Neuronal stem cell (in vitro differentiated cells): ENCODE measurements at regions not wholly inside any gene's neighbourhood (a gene's known extent, or its start where the extent isn't known, plus 50 kb on each side); places are given as distances from the start of the nearest gene placed in this dataset.

Experiments
- DNase-seq: peaks from one replicate; pipeline ENCODE4 v3.0.0-alpha.2; 2013; ENCODE audit warnings: low spot score
- H2AFZ ChIP-seq: one replicate; pipeline ENCODE4 v1.6.1; 2013; ENCODE audit warnings: mild to moderate bottlenecking, low read length, inconsistent platforms
- H2AK5ac ChIP-seq: 2 replicates; pipeline ENCODE4 v1.6.1; 2013; ENCODE audit warnings: low read depth, mild to moderate bottlenecking, inconsistent platforms, low read length, moderate library complexity, mixed read lengths
- H2BK120ac ChIP-seq: 2 replicates; pipeline ENCODE4 v1.6.1; 2013; ENCODE audit warnings: low read depth, mild to moderate bottlenecking, inconsistent platforms, low read length, moderate library complexity, mixed read lengths
- H2BK12ac ChIP-seq: one replicate; pipeline ENCODE4 v1.6.1; 2013; ENCODE audit warnings: low read length, inconsistent platforms
- H2BK15ac ChIP-seq: 2 replicates; pipeline ENCODE4 v1.6.1; 2013; ENCODE audit warnings: mild to moderate bottlenecking, low read length, inconsistent platforms, mixed read lengths
- H2BK5ac ChIP-seq: one replicate; pipeline ENCODE4 v1.6.1; 2013; ENCODE audit warnings: inconsistent platforms, mild to moderate bottlenecking, low read length, moderate library complexity
- H3K14ac ChIP-seq: one replicate; pipeline ENCODE4 v1.6.1; 2013; ENCODE audit warnings: low read length, inconsistent platforms
- H3K18ac ChIP-seq: 2 replicates; pipeline ENCODE4 v1.6.1; 2013; ENCODE audit warnings: low read length, inconsistent platforms
- H3K23ac ChIP-seq: 2 replicates; pipeline ENCODE4 v1.6.1; 2013; ENCODE audit warnings: low read depth, mild to moderate bottlenecking, mixed read lengths, low read length, inconsistent platforms; ENCODE audit not compliant: poor library complexity
- H3K27ac ChIP-seq: replicated peaks from 3 replicates; pipeline ENCODE4 v1.5.1; 2013; ENCODE audit warnings: low read length, inconsistent platforms
- H3K27me3 ChIP-seq, 3 experiments: 2 replicates each; pipeline ENCODE4 v1.6.1; 2013; ENCODE audit warnings: low read length in 3 of 3, mild to moderate bottlenecking in 2 of 3, inconsistent platforms in 1 of 3, low read depth in 1 of 3, mixed read lengths in 1 of 3, moderate library complexity in 1 of 3; ENCODE audit not compliant: control insufficient read depth in 3 of 3, insufficient read depth in 3 of 3
- H3K36me3 ChIP-seq, 2 donors: replicated peaks in 1 of 2; 2 replicates each; pipeline ENCODE4 v1.6.1; 2013; ENCODE audit warnings: low read length in 2 of 2; ENCODE audit not compliant: control insufficient read depth in 2 of 2, insufficient read depth in 2 of 2
- H3K4ac ChIP-seq: 2 replicates; pipeline ENCODE4 v1.6.1; 2013; ENCODE audit warnings: inconsistent platforms, mild to moderate bottlenecking, low read length, moderate library complexity
- H3K4me1 ChIP-seq, 2 donors: 1 replicate in 1 of 2; 2 replicates in 1 of 2; pipeline ENCODE4 v1.6.1; 2013; ENCODE audit warnings: low read length in 2 of 2, low read depth in 1 of 2; ENCODE audit not compliant: control insufficient read depth in 2 of 2, insufficient read depth in 1 of 2
- H3K4me2 ChIP-seq: one replicate; pipeline ENCODE4 v1.6.1; 2013; ENCODE audit warnings: mild to moderate bottlenecking, low read length, inconsistent platforms; ENCODE audit not compliant: insufficient read depth, poor library complexity, severe bottlenecking
- H3K4me3 ChIP-seq, 2 donors: 2 replicates each; pipeline ENCODE4 v1.5.1; 2013; ENCODE audit warnings: low read length in 2 of 2, mild to moderate bottlenecking in 2 of 2, inconsistent platforms in 1 of 2, moderate library complexity in 1 of 2
- H3K79me1 ChIP-seq: one replicate; pipeline ENCODE4 v1.6.1; 2013; ENCODE audit warnings: low read depth, mild to moderate bottlenecking, inconsistent platforms, low read length, moderate library complexity
- H3K9ac ChIP-seq: one replicate; pipeline ENCODE4 v1.6.1; 2013; ENCODE audit warnings: mild to moderate bottlenecking, low read depth, low read length, inconsistent platforms; ENCODE audit not compliant: poor library complexity
- H3K9me3 ChIP-seq, 2 donors: replicated peaks in 1 of 2; 2 replicates each; pipeline versions ENCODE3 to v1.6.1; 2013; ENCODE audit warnings: low read length in 2 of 2, mild to moderate bottlenecking in 2 of 2, inconsistent platforms in 1 of 2, low read depth in 1 of 2, mixed read lengths in 1 of 2, moderate library complexity in 1 of 2; ENCODE audit not compliant: control insufficient read depth in 2 of 2, insufficient read depth in 1 of 2
- H4K8ac ChIP-seq: one replicate; pipeline ENCODE4 v1.6.1; 2013; ENCODE audit warnings: low read depth, mild to moderate bottlenecking, inconsistent platforms, low read length, moderate library complexity
- H4K91ac ChIP-seq: one replicate; pipeline ENCODE4 v1.6.1; 2013; ENCODE audit warnings: low read length, low read depth, mild to moderate bottlenecking, inconsistent platforms; ENCODE audit not compliant: poor library complexity
- WGBS, 2 donors: extraction: QIAGEN DNeasy Blood & Tissue Kit; methylation state at CpG; one replicate each; pipeline ENCODE4 v1.1.7; 2013; ENCODE audit warnings: missing lambda C conversion rate in 2 of 2, mixed read lengths in 1 of 2; ENCODE audit not compliant: insufficient read length in 2 of 2, insufficient replicate concordance in 1 of 2; ENCODE audit errors: extremely low coverage in 2 of 2; 5-methylcytosine and 5-hydroxymethylcytosine counted together

DNA sequence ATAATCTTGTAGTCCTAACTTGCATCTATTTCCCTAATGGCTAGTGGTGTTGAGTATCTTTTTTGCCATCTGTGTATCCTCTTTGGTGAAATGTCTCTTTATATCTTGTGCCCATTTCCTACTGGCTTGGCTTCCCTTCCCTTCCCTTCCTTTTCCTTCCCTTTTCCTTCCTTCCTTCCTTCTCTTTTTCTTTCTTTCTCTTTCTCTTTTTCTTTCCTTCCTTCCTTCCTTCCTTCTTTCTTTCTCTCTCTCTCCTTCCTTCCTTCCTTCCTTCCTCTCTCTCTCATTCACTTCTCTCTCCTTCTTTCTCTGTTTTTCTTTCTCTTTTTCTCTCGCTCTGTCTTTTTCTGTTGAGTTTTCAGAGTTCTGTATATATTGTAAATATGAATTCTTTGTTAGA, 61.5 kb upstream of the SLC4A4 start:
- Histone ChIP-seq H2BK15ac (no peak overlapping the region), H3K27me3 (no peaks in the 10 kb centered on the region), H3K23ac (no peak overlapping the region), H3K79me1 (no peaks in the 10 kb centered on the region), H2AK5ac (no peak overlapping the region), H3K4me3 (no peak overlapping the region), H3K4me2 (no peak overlapping the region), H3K27ac (no peak overlapping the region), H3K36me3 (no peaks in the 10 kb centered on the region), H3K14ac (no peak overlapping the region), H2AFZ (no peak overlapping the region), H4K91ac (no peak overlapping the region), H2BK120ac (no peak overlapping the region), H3K4ac (no peak overlapping the region), H3K18ac (no peak overlapping the region), H3K4me1 (peaks cover 0 to 19% of the 10 kb centered on the region in 2 donors), H2BK5ac (no peak overlapping the region), H3K9ac (no peak overlapping the region), H4K8ac (no peak overlapping the region), H2BK12ac (no peak overlapping the region), H3K9me3 (no peaks in the 10 kb centered on the region)
- no peak for DNase-seq
- WGBS, 2 donors, result no CpG with 5 or more reads among the region's 1 CpG

- Histone ChIP-seq H3K27me3 (no peaks in the 10 kb centered on the region), H3K9me3 (no peaks in the 10 kb centered on the region), H3K14ac (no peak overlapping the region), H3K18ac (no peak overlapping the region), H3K4me3 (no peak overlapping the region), H3K23ac (no peak overlapping the region), H3K4me2 (no peak overlapping the region), H2AFZ (no peak overlapping the region), H4K8ac (no peak overlapping the region), H4K91ac (no peak overlapping the region), H2AK5ac (no peak overlapping the region), H3K4ac (no peak overlapping the region), H2BK120ac (no peak overlapping the region), H2BK5ac (no peak overlapping the region), H3K36me3 (no peaks in the 10 kb centered on the region), H2BK15ac (no peak overlapping the region), H3K4me1 (no peaks in the 10 kb centered on the region), H3K9ac (no peak overlapping the region), H3K79me1 (no peaks in the 10 kb centered on the region), H3K27ac (no peak overlapping the region), H2BK12ac (no peak overlapping the region)
- no peak for DNase-seq
- WGBS, 2 donors, result no CpG with 5 or more reads among the region's 2 CpGs
These were observed 55.1 kb upstream of the SLC4A4 start for GRCh38 chr4:71283642-71284257.

DNA sequence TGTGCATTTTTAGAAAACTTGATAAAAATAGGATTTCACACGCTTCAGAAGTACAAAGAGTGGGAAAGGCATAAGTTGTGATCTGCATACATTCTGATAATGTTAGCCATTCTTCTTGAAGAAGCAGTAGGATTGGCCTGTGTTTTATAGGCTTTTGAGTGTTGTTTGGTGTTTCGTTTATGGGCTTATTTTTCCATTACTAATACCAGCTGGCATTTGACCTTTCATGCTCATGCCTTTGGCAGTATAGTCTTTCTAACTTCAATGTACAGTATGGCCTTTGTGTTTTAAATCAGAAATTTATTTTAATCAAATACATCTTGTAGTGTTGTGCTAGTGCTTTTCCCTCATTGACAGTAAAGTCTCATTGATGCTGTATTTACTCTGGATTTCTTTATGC, 51.5 kb upstream of the SLC4A4 start:
- Histone ChIP-seq H3K23ac (no peak overlapping the region), H4K8ac (no peak overlapping the region), H3K4me3 (no peak overlapping the region), H3K79me1 (no peaks in the 10 kb centered on the region), H3K4me1 (no peaks in the 10 kb centered on the region), H3K9ac (no peak overlapping the region), H3K14ac (no peak overlapping the region), H2BK5ac (no peak overlapping the region), H2BK15ac (no peak overlapping the region), H3K27ac (no peak overlapping the region), H3K4me2 (no peak overlapping the region), H4K91ac (no peak overlapping the region), H3K36me3 (no peaks in the 10 kb centered on the region), H2BK12ac (no peak overlapping the region), H2BK120ac (no peak overlapping the region), H3K27me3 (no peaks in the 10 kb centered on the region), H2AFZ (no peak overlapping the region), H3K9me3 (no peaks in the 10 kb centered on the region), H3K18ac (no peak overlapping the region), H3K4ac (no peak overlapping the region), H2AK5ac (no peak overlapping the region)
- no peak for DNase-seq
- WGBS, 2 donors, result no CpG with 5 or more reads among the region's 2 CpGs

GRCh38 chr4:71288875-71289274, 49.9 kb upstream of the SLC4A4 start:
- Histone ChIP-seq H3K4ac (no peak overlapping the region), H2BK120ac (no peak overlapping the region), H3K4me1 (no peaks in the 10 kb centered on the region), H3K18ac (no peak overlapping the region), H2BK5ac (no peak overlapping the region), H2AK5ac (no peak overlapping the region), H4K91ac (no peak overlapping the region), H2BK12ac (no peak overlapping the region), H3K23ac (no peak overlapping the region), H3K4me2 (no peak overlapping the region), H3K79me1 (no peaks in the 10 kb centered on the region), H2BK15ac (no peak overlapping the region), H2AFZ (no peak overlapping the region), H3K4me3 (no peak overlapping the region), H4K8ac (no peak overlapping the region), H3K27ac (no peak overlapping the region), H3K14ac (no peak overlapping the region), H3K9ac (no peak overlapping the region), H3K9me3 (no peaks in the 10 kb centered on the region), H3K36me3 (no peaks in the 10 kb centered on the region), H3K27me3 (no peaks in the 10 kb centered on the region)
- no peak for DNase-seq
